Caco-2 (cell line): ENCODE measurements at regions not wholly inside any gene's neighbourhood (a gene's known extent, or its start where the extent isn't known, plus 50 kb on each side); places are given as distances from the start of the nearest gene placed in this dataset.

Experiments
- BruUV-seq: library from RNA; stranded (reverse); fragments of 400-500 nt; replicated peaks from 2 replicates; lab custom pipeline; 2021; lab: Mats Ljungman, UMichigan
- CTCF ChIA-PET: fragments of 300-600 bp; sonication (Branson Sonifier 250); formaldehyde crosslinking; loops from one replicate; lab custom pipeline; 2022; ENCODE audit warnings: antibody characterized with exemption; lab: Charles Lee
- POLR2A ChIA-PET: fragments of 300-600 bp; sonication (Branson Sonifier 250); formaldehyde crosslinking; loops from one replicate; lab custom pipeline; 2022; ENCODE audit warnings: antibody characterized with exemption; lab: Charles Lee
- DNase-seq, 2 experiments: peaks; one replicate each; pipeline versions ENCODE4 v3.0.0 to v3.0.0-alpha.2; 2020 to 2022
- H3K27me3 ChIP-seq: replicated peaks from 2 replicates; pipeline ENCODE4 v1.6.0; 2011; ENCODE audit warnings: low read length; ENCODE audit not compliant: control insufficient read depth, insufficient read depth
- H3K36me3 ChIP-seq: 2 replicates; pipeline ENCODE4 v1.5.1; 2011; ENCODE audit warnings: low read length; ENCODE audit not compliant: control insufficient read depth, insufficient read depth
- H3K4me1 ChIP-seq: fragments of 250-450 bp; sonication (Bioruptor Pico); 2 replicates; pipeline ENCODE4 v1.5.1; 2020; ENCODE audit warnings: mild to moderate bottlenecking
- H3K4me3 ChIP-seq: 2 replicates; pipeline ENCODE4 v1.5.1; 2011; ENCODE audit warnings: low read depth, mild to moderate bottlenecking, control low read depth, low read length
- H3K9me3 ChIP-seq: fragments of 250-450 bp; sonication (Bioruptor Pico); 2 replicates; pipeline ENCODE4 v1.5.1; 2020; ENCODE audit warnings: mild to moderate bottlenecking, moderate library complexity
- H3K27ac Mint-ChIP-seq: one replicate; pipeline ENCODE4 v1.8.0; 2022; ENCODE audit warnings: mixed read lengths; ENCODE audit not compliant: unreplicated experiment
- H3K27me3 Mint-ChIP-seq: one replicate; pipeline ENCODE4 v1.8.0; 2022; ENCODE audit warnings: mixed read lengths; ENCODE audit not compliant: insufficient read depth, unreplicated experiment
- H3K36me3 Mint-ChIP-seq: one replicate; pipeline ENCODE4 v1.8.0; 2022; ENCODE audit warnings: mild to moderate bottlenecking, mixed read lengths; ENCODE audit not compliant: insufficient read depth, unreplicated experiment
- H3K4me1 Mint-ChIP-seq: one replicate; pipeline ENCODE4 v1.8.0; 2022; ENCODE audit warnings: low read depth, mixed read lengths; ENCODE audit not compliant: unreplicated experiment
- H3K4me3 Mint-ChIP-seq: one replicate; pipeline ENCODE4 v1.8.0; 2022; ENCODE audit warnings: mild to moderate bottlenecking, moderate library complexity, mixed read lengths; ENCODE audit not compliant: unreplicated experiment
- H3K9me3 Mint-ChIP-seq: one replicate; pipeline ENCODE4 v1.8.0; 2022; ENCODE audit warnings: mixed read lengths; ENCODE audit not compliant: unreplicated experiment
- intact Hi-C: fragments of 100-400 bp; cut with micrococcal nuclease; formaldehyde crosslinking; loops from one replicate; pipeline ENCODE4 v1.10.0; 2022; ENCODE audit not compliant: unreplicated experiment
- TF ChIP-seq, protein P1 (sequence below), 2 experiments: fragments of 200-600 bp in 1 of 2; IDR thresholded peaks; 1 replicate in 1 of 2; 2 replicates in 1 of 2; pipeline versions ENCODE4 v1.5.1 to v1.8.0; 2011 to 2022; ENCODE audit warnings: antibody characterized with exemption in 1 of 2, control low read depth in 1 of 2, inconsistent platforms in 1 of 2, low read depth in 1 of 2, low read length in 1 of 2, mild to moderate bottlenecking in 1 of 2, moderate library complexity in 1 of 2; ENCODE audit not compliant: insufficient read depth in 1 of 2, severe bottlenecking in 1 of 2, unreplicated experiment in 1 of 2

DNA sequence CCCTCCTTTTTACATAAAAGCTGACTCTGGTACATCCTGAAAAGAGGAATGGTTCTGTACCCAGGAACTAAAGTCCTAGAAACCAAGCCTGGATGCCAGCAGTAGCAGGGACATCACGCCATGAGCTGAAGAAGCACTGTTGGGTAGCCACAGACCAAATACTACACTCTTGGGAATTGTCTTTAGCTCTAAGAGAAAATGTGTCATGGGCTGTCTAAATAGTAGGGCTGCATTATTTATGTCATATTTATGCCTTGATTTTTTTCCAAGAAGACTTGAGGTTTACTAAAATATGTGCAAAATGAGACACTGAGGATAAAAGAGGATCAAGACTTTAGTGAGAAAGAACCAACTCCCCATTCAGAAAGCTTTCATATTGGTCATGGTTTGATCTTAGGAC is 213.6 kb downstream of the RAB38 start:
- H3K9me3 Mint-ChIP-seq, result no peaks in the 10 kb centered on the region
- H3K36me3 Mint-ChIP-seq, result no peaks in the 10 kb centered on the region
- ChIA-PET CTCF (no interaction called here), POLR2A (no interaction called here)
- Histone ChIP-seq H3K4me3 (no peak overlapping the region), H3K36me3 (no peaks in the 10 kb centered on the region), H3K9me3 (no peaks in the 10 kb centered on the region), H3K4me1 (no peaks in the 10 kb centered on the region), H3K27me3 (no peaks in the 10 kb centered on the region)
- TF ChIP-seq, protein P1, sequence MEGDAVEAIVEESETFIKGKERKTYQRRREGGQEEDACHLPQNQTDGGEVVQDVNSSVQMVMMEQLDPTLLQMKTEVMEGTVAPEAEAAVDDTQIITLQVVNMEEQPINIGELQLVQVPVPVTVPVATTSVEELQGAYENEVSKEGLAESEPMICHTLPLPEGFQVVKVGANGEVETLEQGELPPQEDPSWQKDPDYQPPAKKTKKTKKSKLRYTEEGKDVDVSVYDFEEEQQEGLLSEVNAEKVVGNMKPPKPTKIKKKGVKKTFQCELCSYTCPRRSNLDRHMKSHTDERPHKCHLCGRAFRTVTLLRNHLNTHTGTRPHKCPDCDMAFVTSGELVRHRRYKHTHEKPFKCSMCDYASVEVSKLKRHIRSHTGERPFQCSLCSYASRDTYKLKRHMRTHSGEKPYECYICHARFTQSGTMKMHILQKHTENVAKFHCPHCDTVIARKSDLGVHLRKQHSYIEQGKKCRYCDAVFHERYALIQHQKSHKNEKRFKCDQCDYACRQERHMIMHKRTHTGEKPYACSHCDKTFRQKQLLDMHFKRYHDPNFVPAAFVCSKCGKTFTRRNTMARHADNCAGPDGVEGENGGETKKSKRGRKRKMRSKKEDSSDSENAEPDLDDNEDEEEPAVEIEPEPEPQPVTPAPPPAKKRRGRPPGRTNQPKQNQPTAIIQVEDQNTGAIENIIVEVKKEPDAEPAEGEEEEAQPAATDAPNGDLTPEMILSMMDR (IDR thresholded peaks at IDR 0.05; ENCODE audit: insufficient read depth in 1 of 2, low read depth in 1 of 2, low read length in 1 of 2, severe bottlenecking in 1 of 2, unreplicated experiment in 1 of 2), result no peak
- intact Hi-C loops, result no loop called here
- H3K4me3 Mint-ChIP-seq, result no peak overlapping the region
- no peak for DNase-seq
- no peaks in the 10 kb centered on the region for H3K4me1 Mint-ChIP-seq
- H3K27ac Mint-ChIP-seq, result no peak overlapping the region
- BruUV-seq, result no TSS peak
- no peaks in the 10 kb centered on the region for H3K27me3 Mint-ChIP-seq

DNA sequence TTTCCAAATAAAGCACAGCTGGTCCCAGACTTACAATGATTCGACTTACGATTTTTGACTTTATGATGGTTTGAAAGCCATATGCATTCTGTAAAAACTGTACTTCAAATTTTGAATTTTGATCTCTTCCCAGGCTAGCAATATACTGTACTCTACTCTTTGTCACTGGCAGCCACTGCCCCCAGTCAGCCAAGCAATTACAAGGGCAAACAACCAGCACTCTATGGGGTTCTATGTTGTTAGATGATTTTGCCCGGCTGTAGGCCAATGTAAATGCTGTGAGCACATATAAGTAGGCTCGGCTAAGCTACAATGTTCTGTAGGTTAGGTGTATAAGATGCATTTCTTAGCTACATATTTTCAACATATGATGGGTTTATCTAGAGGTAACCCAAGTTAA is 217.3 kb downstream of the RAB38 start:
- intact Hi-C loops, result no loop called here
- Mint-ChIP-seq H3K27ac (no peak overlapping the region), H3K9me3 (no peaks in the 10 kb centered on the region), H3K27me3 (no peaks in the 10 kb centered on the region), H3K36me3 (no peaks in the 10 kb centered on the region), H3K4me1 (no peaks in the 10 kb centered on the region), H3K4me3 (no peak overlapping the region)
- POLR2A ChIA-PET, result no interaction called here
- no peak for DNase-seq
- CTCF ChIA-PET, result no interaction called here
- BruUV-seq, result no TSS peak
- H3K4me3 ChIP-seq, result no peak overlapping the region
- H3K4me1 ChIP-seq, result no peaks in the 10 kb centered on the region
- TF ChIP-seq, protein P1 (IDR thresholded peaks at IDR 0.05; ENCODE audit: insufficient read depth in 1 of 2, low read depth in 1 of 2, low read length in 1 of 2, severe bottlenecking in 1 of 2, unreplicated experiment in 1 of 2), result no peak
- no peaks in the 10 kb centered on the region; the same call in 1 of the 2 replicates for H3K27me3 ChIP-seq
- H3K9me3 ChIP-seq, result no peaks in the 10 kb centered on the region
- no peaks in the 10 kb centered on the region for H3K36me3 ChIP-seq

DNA sequence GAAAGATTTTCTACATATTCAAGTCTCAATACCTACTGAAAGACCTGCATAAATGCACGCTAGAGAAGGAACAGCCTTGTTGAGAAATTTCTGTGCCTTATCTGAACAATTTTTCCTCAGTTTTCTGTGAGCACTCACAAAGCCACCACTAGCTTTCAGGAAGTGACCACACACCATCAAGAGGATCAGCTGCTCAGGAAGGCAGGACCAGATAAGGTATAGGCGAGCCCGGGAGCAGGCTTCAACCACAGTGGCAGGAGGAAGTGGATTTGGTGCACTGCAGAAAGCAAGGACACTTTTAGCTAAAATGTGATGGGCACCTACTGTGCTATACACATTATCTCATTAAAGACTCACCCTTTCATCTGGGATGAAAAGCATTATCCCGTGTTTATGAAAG is 220.8 kb downstream of the RAB38 start:
- CTCF ChIA-PET, result interaction anchor here (0.6 kb wide), 1 partner anchor 1660 kb away, joined by 4 read pairs; no protein-coding TSS in a partner anchor
- POLR2A ChIA-PET, result no interaction called here
- Mint-ChIP-seq H3K9me3 (no peaks in the 10 kb centered on the region), H3K36me3 (no peaks in the 10 kb centered on the region), H3K27me3 (peaks cover 6% of the 10 kb centered on the region), H3K4me3 (no peak overlapping the region), H3K4me1 (no peaks in the 10 kb centered on the region), H3K27ac (no peak overlapping the region)
- no peaks in the 10 kb centered on the region for H3K4me1 ChIP-seq
- H3K4me3 ChIP-seq, result no peak overlapping the region
- TF ChIP-seq, protein P1 (IDR thresholded peaks at IDR 0.05; ENCODE audit: insufficient read depth in 1 of 2, low read depth in 1 of 2, low read length in 1 of 2, severe bottlenecking in 1 of 2, unreplicated experiment in 1 of 2), result no peak
- intact Hi-C loops, result no loop called here
- no peak for DNase-seq
- H3K27me3 ChIP-seq, result no peaks in the 10 kb centered on the region; the same call in 1 of the 2 replicates
- no peaks in the 10 kb centered on the region for H3K36me3 ChIP-seq
- H3K9me3 ChIP-seq, result no peaks in the 10 kb centered on the region
- BruUV-seq, result no TSS peak
